ENCODE measurements at regions not wholly inside any gene's neighbourhood (a gene's known extent, or its start where the extent isn't known, plus 50 kb on each side); places are given as distances from the start of the nearest gene placed in this dataset.

GRCh38 chr9:13487936-13488335, 208.4 kb upstream of the MPDZ start:
- Histone ChIP-seq H3K27me3 (no peaks in the 10 kb centered on the region), H3K36me3 (no peaks in the 10 kb centered on the region), H3K4me3 (no peak overlapping the region), H3K27ac (no peak overlapping the region), H3K4me1 (peaks cover 0 to 3% (median 0%) of the 10 kb centered on the region in 4 donors), H3K9me3 (no peaks in the 10 kb centered on the region)
- TF ChIP-seq CTCF (IDR thresholded peaks at IDR 0.05) (no peak), POLR2AphosphoS5 (IDR thresholded peaks at IDR 0.05) (no peak)
- DNase-seq, result no peak
- 83 to 92% (median 87%) methylated on average over 6 of the region's 6 CpGs for WGBS, 5 donors
- intact Hi-C loops (cut with DNase I; ENCODE audit: low total_unique reads), result no loop called here

GRCh38 chr9:13487498-13487897, 208.0 kb upstream of the MPDZ start:
- no peaks in the 10 kb centered on the region for H3K27me3 ChIP-seq
- H3K27ac ChIP-seq, result no peak overlapping the region
- DNase-seq, result no peak
- H3K36me3 ChIP-seq, result no peaks in the 10 kb centered on the region
- TF ChIP-seq POLR2A (IDR thresholded peaks at IDR 0.05) (no peak), CTCF (IDR thresholded peaks at IDR 0.05) (no peak), EP300 (IDR thresholded peaks at IDR 0.05) (no peak), POLR2AphosphoS5 (IDR thresholded peaks at IDR 0.05) (no peak)
- H3K4me1 ChIP-seq, result peaks cover 0 to 3% (median 0%) of the 10 kb centered on the region in 4 donors
- WGBS, 5 donors, result 60 to 72% (median 61%) methylated on average over 2 of the region's 2 CpGs
- intact Hi-C loops (cut with DNase I; ENCODE audit: low total_unique reads), result no loop called here
- no peak overlapping the region for H3K4me3 ChIP-seq
- H3K9me3 ChIP-seq, result no peaks in the 10 kb centered on the region

- H3K4me3 ChIP-seq, result no peak overlapping the region
- peaks cover 0 to 3% (median 0%) of the 10 kb centered on the region in 4 donors for H3K4me1 ChIP-seq
- TF ChIP-seq CTCF (IDR thresholded peaks at IDR 0.05) (no peak), POLR2AphosphoS5 (IDR thresholded peaks at IDR 0.05) (no peak), EP300 (IDR thresholded peaks at IDR 0.05) (no peak), POLR2A (IDR thresholded peaks at IDR 0.05) (no peak)
- WGBS, 5 donors, result 85 to 92% (median 89%) methylated on average over 5 of the region's 5 CpGs
- H3K36me3 ChIP-seq, result no peaks in the 10 kb centered on the region
- no peak for DNase-seq
- H3K27me3 ChIP-seq, result no peaks in the 10 kb centered on the region
- intact Hi-C loops (cut with DNase I; ENCODE audit: low total_unique reads), result no loop called here
- H3K9me3 ChIP-seq, result no peaks in the 10 kb centered on the region
- H3K27ac ChIP-seq, result no peak overlapping the region
Measured at GRCh38 chr9:13487071-13487470, 207.6 kb upstream of the MPDZ start.

GRCh38 chr9:13485068-13485596, 205.6 kb upstream of the MPDZ start:
- Histone ChIP-seq H3K4me3 (no peak overlapping the region), H3K36me3 (no peaks in the 10 kb centered on the region), H3K27ac (peak overlapping the region in 1 of 5 donors; percentile 65), H3K27me3 (no peaks in the 10 kb centered on the region), H3K4me1 (no peaks in the 10 kb centered on the region), H3K9me3 (no peaks in the 10 kb centered on the region)
- intact Hi-C loops (cut with DNase I; ENCODE audit: low total_unique reads), result no loop called here
- TF ChIP-seq CTCF (IDR thresholded peaks at IDR 0.05) (no peak), POLR2AphosphoS5 (IDR thresholded peaks at IDR 0.05) (peak in 1 of 3 donors; percentile 34)
- peak in 1 of 2 donors; percentile 72 for DNase-seq
- 77 to 91% (median 86%) methylated on average over 3 of the region's 3 CpGs for WGBS, 5 donors

All from stomach (tissue), 8 donors.